GM18508 (cell line): ENCODE measurements at regions not wholly inside any gene's neighbourhood (a gene's known extent, or its start where the extent isn't known, plus 50 kb on each side); places are given as distances from the start of the nearest gene placed in this dataset.

Experiments
- ATAC-seq: cut with Tn5 transposase; IDR thresholded peaks from one replicate; pipeline ENCODE4 v1.9.1; 2021; ENCODE audit warnings: moderate number of reproducible peaks; ENCODE audit not compliant: insufficient read depth, unreplicated experiment

GRCh38 chr4:62342346-62342745 is 1142.2 kb downstream of the ADGRL3 start:
- no peak for ATAC-seq

GRCh38 chr4:62328526-62328925 is 1128.4 kb downstream of the ADGRL3 start:
- ATAC-seq = no peak

GRCh38 chr4:62327612-62328297 is 1127.6 kb downstream of the ADGRL3 start:
- no peak for ATAC-seq

GRCh38 chr4:62324215-62324614 is 1124.1 kb downstream of the ADGRL3 start:
- ATAC-seq = no peak

- ATAC-seq = no peak
Observed at GRCh38 chr4:62320612-62321011, 1120.5 kb downstream of the ADGRL3 start.

GRCh38 chr4:62302710-62303109 is 1102.6 kb downstream of the ADGRL3 start:
- no peak for ATAC-seq

- ATAC-seq = no peak
Observed at GRCh38 chr4:62301500-62301899, 1101.4 kb downstream of the ADGRL3 start.

- no peak for ATAC-seq
Observed at GRCh38 chr4:62293551-62293950, 1093.4 kb downstream of the ADGRL3 start.

GRCh38 chr4:62292911-62293310 is 1092.8 kb downstream of the ADGRL3 start:
- ATAC-seq = no peak

GRCh38 chr4:62288808-62289541 is 1088.8 kb downstream of the ADGRL3 start:
- no peak for ATAC-seq

- no peak for ATAC-seq
Observed at GRCh38 chr4:62285026-62285425, 1084.9 kb downstream of the ADGRL3 start.

GRCh38 chr4:62279689-62280088 is 1079.6 kb downstream of the ADGRL3 start:
- no peak for ATAC-seq

GRCh38 chr4:62275470-62275869 is 1075.3 kb downstream of the ADGRL3 start:
- no peak for ATAC-seq

GRCh38 chr4:62274782-62275181 is 1074.7 kb downstream of the ADGRL3 start:
- ATAC-seq = no peak

GRCh38 chr4:62271107-62271506 is 1071.0 kb downstream of the ADGRL3 start:
- no peak for ATAC-seq

- ATAC-seq = no peak
Observed at GRCh38 chr4:62269918-62270317, 1069.8 kb downstream of the ADGRL3 start.

GRCh38 chr4:62263454-62263853 is 1063.3 kb downstream of the ADGRL3 start:
- no peak for ATAC-seq

- ATAC-seq = no peak
Observed at GRCh38 chr4:62262676-62263075, 1062.5 kb downstream of the ADGRL3 start.

GRCh38 chr4:62260254-62260653 is 1060.1 kb downstream of the ADGRL3 start:
- no peak for ATAC-seq

GRCh38 chr4:62256479-62256878 is 1056.4 kb downstream of the ADGRL3 start:
- ATAC-seq = no peak

GRCh38 chr4:62252728-62253127 is 1052.6 kb downstream of the ADGRL3 start:
- ATAC-seq = no peak

GRCh38 chr4:62250100-62250499 is 1050.0 kb downstream of the ADGRL3 start:
- ATAC-seq = no peak
